Caco-2 (cell line): ENCODE measurements at regions not wholly inside any gene's neighbourhood (a gene's known extent, or its start where the extent isn't known, plus 50 kb on each side); places are given as distances from the start of the nearest gene placed in this dataset.

Source experiments
- BruUV-seq: library from RNA; stranded (reverse); fragments of 400-500 nt; replicated peaks from 2 replicates; lab custom pipeline; 2021; lab: Mats Ljungman, UMichigan
- CTCF ChIA-PET: fragments of 300-600 bp; sonication (Branson Sonifier 250); formaldehyde crosslinking; loops from one replicate; lab custom pipeline; 2022; ENCODE audit warnings: antibody characterized with exemption; lab: Charles Lee
- POLR2A ChIA-PET: fragments of 300-600 bp; sonication (Branson Sonifier 250); formaldehyde crosslinking; loops from one replicate; lab custom pipeline; 2022; ENCODE audit warnings: antibody characterized with exemption; lab: Charles Lee
- DNase-seq, 2 experiments: peaks; one replicate each; pipeline versions ENCODE4 v3.0.0 to v3.0.0-alpha.2; 2020 to 2022
- H3K27me3 ChIP-seq: replicated peaks from 2 replicates; pipeline ENCODE4 v1.6.0; 2011; ENCODE audit warnings: low read length; ENCODE audit not compliant: control insufficient read depth, insufficient read depth
- H3K36me3 ChIP-seq: 2 replicates; pipeline ENCODE4 v1.5.1; 2011; ENCODE audit warnings: low read length; ENCODE audit not compliant: control insufficient read depth, insufficient read depth
- H3K4me1 ChIP-seq: fragments of 250-450 bp; sonication (Bioruptor Pico); 2 replicates; pipeline ENCODE4 v1.5.1; 2020; ENCODE audit warnings: mild to moderate bottlenecking
- H3K4me3 ChIP-seq: 2 replicates; pipeline ENCODE4 v1.5.1; 2011; ENCODE audit warnings: low read depth, mild to moderate bottlenecking, control low read depth, low read length
- H3K9me3 ChIP-seq: fragments of 250-450 bp; sonication (Bioruptor Pico); 2 replicates; pipeline ENCODE4 v1.5.1; 2020; ENCODE audit warnings: mild to moderate bottlenecking, moderate library complexity
- H3K27ac Mint-ChIP-seq: one replicate; pipeline ENCODE4 v1.8.0; 2022; ENCODE audit warnings: mixed read lengths; ENCODE audit not compliant: unreplicated experiment
- H3K27me3 Mint-ChIP-seq: one replicate; pipeline ENCODE4 v1.8.0; 2022; ENCODE audit warnings: mixed read lengths; ENCODE audit not compliant: insufficient read depth, unreplicated experiment
- H3K36me3 Mint-ChIP-seq: one replicate; pipeline ENCODE4 v1.8.0; 2022; ENCODE audit warnings: mild to moderate bottlenecking, mixed read lengths; ENCODE audit not compliant: insufficient read depth, unreplicated experiment
- H3K4me1 Mint-ChIP-seq: one replicate; pipeline ENCODE4 v1.8.0; 2022; ENCODE audit warnings: low read depth, mixed read lengths; ENCODE audit not compliant: unreplicated experiment
- H3K4me3 Mint-ChIP-seq: one replicate; pipeline ENCODE4 v1.8.0; 2022; ENCODE audit warnings: mild to moderate bottlenecking, moderate library complexity, mixed read lengths; ENCODE audit not compliant: unreplicated experiment
- H3K9me3 Mint-ChIP-seq: one replicate; pipeline ENCODE4 v1.8.0; 2022; ENCODE audit warnings: mixed read lengths; ENCODE audit not compliant: unreplicated experiment
- intact Hi-C: fragments of 100-400 bp; cut with micrococcal nuclease; formaldehyde crosslinking; loops from one replicate; pipeline ENCODE4 v1.10.0; 2022; ENCODE audit not compliant: unreplicated experiment
- TF ChIP-seq, protein P1 (sequence below), 2 experiments: fragments of 200-600 bp in 1 of 2; IDR thresholded peaks; 1 replicate in 1 of 2; 2 replicates in 1 of 2; pipeline versions ENCODE4 v1.5.1 to v1.8.0; 2011 to 2022; ENCODE audit warnings: antibody characterized with exemption in 1 of 2, control low read depth in 1 of 2, inconsistent platforms in 1 of 2, low read depth in 1 of 2, low read length in 1 of 2, mild to moderate bottlenecking in 1 of 2, moderate library complexity in 1 of 2; ENCODE audit not compliant: insufficient read depth in 1 of 2, severe bottlenecking in 1 of 2, unreplicated experiment in 1 of 2

DNA sequence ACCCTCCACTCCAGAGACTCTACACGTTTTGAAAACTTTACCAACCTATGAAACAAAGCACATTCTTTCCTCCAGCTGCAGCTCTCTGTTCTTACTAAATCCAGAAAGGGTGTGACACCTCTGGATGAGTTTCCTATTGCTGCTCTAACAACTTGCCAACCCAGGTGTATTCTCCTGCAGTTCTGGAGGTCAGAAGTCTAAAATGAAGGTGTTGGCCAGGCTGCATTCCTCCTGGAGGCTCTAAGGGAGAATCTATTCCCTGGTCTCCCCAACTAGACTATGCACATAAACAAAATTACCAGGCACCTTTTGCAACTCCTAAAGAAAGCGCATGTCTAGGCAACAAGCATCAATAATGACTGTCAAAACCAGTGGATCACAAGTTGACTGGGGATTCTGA is 128.8 kb downstream of the NUFIP1 start:
- ChIA-PET POLR2A (no interaction called here), CTCF (no interaction called here)
- Histone ChIP-seq H3K27me3 (no peaks in the 10 kb centered on the region), H3K9me3 (no peaks in the 10 kb centered on the region), H3K4me3 (no peak overlapping the region), H3K36me3 (no peaks in the 10 kb centered on the region), H3K4me1 (peaks cover 9% of the 10 kb centered on the region)
- no TSS peak for BruUV-seq
- Mint-ChIP-seq H3K27ac (no peak overlapping the region), H3K4me1 (peaks cover 26% of the 10 kb centered on the region), H3K4me3 (no peak overlapping the region), H3K27me3 (no peaks in the 10 kb centered on the region), H3K9me3 (peaks cover 10% of the 10 kb centered on the region), H3K36me3 (no peaks in the 10 kb centered on the region)
- intact Hi-C loops, result no loop called here
- TF ChIP-seq, protein P1, sequence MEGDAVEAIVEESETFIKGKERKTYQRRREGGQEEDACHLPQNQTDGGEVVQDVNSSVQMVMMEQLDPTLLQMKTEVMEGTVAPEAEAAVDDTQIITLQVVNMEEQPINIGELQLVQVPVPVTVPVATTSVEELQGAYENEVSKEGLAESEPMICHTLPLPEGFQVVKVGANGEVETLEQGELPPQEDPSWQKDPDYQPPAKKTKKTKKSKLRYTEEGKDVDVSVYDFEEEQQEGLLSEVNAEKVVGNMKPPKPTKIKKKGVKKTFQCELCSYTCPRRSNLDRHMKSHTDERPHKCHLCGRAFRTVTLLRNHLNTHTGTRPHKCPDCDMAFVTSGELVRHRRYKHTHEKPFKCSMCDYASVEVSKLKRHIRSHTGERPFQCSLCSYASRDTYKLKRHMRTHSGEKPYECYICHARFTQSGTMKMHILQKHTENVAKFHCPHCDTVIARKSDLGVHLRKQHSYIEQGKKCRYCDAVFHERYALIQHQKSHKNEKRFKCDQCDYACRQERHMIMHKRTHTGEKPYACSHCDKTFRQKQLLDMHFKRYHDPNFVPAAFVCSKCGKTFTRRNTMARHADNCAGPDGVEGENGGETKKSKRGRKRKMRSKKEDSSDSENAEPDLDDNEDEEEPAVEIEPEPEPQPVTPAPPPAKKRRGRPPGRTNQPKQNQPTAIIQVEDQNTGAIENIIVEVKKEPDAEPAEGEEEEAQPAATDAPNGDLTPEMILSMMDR (IDR thresholded peaks at IDR 0.05; ENCODE audit: insufficient read depth in 1 of 2, low read depth in 1 of 2, low read length in 1 of 2, severe bottlenecking in 1 of 2, unreplicated experiment in 1 of 2), result no peak
- no peak for DNase-seq

DNA sequence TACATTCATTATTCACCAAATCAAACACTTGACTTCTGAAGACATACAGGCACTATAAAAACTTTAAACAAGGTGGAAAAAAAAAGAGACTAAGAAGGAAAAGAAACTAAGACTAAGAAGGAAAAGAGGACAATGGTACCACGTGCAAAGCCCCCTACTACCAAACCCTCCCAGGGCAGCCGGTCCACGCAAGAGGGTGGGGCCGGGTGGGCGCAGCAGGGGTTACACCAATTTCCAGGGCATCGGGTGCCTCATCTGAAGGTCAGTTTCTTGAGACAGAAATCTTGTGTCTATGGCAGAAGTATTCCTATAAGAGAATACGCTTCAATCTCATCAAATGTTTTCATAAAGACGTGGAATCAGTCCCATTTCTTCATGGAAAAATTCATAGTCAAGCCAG is 131.5 kb downstream of the NUFIP1 start:
- Histone ChIP-seq H3K9me3 (no peaks in the 10 kb centered on the region), H3K4me1 (peaks cover 33% of the 10 kb centered on the region), H3K27me3 (no peaks in the 10 kb centered on the region), H3K4me3 (no peak overlapping the region), H3K36me3 (no peaks in the 10 kb centered on the region)
- intact Hi-C loops, result no loop called here
- ChIA-PET POLR2A (no interaction called here), CTCF (no interaction called here)
- BruUV-seq, result no TSS peak
- no peaks in the 10 kb centered on the region for H3K27me3 Mint-ChIP-seq
- no peak for DNase-seq
- peaks cover 40% of the 10 kb centered on the region for H3K4me1 Mint-ChIP-seq
- H3K36me3 Mint-ChIP-seq, result peaks cover 7% of the 10 kb centered on the region
- no peak overlapping the region for H3K4me3 Mint-ChIP-seq
- TF ChIP-seq, protein P1 (IDR thresholded peaks at IDR 0.05; ENCODE audit: insufficient read depth in 1 of 2, low read depth in 1 of 2, low read length in 1 of 2, severe bottlenecking in 1 of 2, unreplicated experiment in 1 of 2), result no peak
- H3K27ac Mint-ChIP-seq, result no peak overlapping the region
- H3K9me3 Mint-ChIP-seq, result no peaks in the 10 kb centered on the region

DNA sequence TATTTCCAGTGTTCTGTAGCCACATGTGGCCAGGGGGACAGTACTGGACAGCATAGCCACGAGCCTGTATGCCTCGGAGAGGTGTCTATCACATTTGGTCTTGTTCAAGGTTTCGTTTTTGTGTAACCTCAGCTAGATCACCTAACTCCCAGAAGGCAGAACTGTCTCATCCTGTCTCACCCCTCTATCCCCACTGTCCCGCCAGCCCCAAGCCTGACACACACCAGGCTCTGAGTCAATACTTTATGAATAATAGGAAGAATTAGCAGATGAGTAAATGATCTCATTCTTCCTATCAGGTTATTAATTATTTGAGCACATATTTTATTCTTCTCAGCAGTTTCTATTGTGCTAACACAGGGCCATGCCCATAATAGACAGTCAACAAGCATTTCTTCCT is 132.2 kb downstream of the NUFIP1 start:
- peaks cover 40% of the 10 kb centered on the region for H3K4me1 ChIP-seq
- DNase-seq, result no peak
- H3K4me3 ChIP-seq, result no peak overlapping the region
- intact Hi-C loops, result no loop called here
- TF ChIP-seq, protein P1 (IDR thresholded peaks at IDR 0.05; ENCODE audit: insufficient read depth in 1 of 2, low read depth in 1 of 2, low read length in 1 of 2, severe bottlenecking in 1 of 2, unreplicated experiment in 1 of 2), result no peak
- H3K36me3 Mint-ChIP-seq, result peaks cover 7% of the 10 kb centered on the region
- POLR2A ChIA-PET, result no interaction called here
- peaks cover 44% of the 10 kb centered on the region for H3K4me1 Mint-ChIP-seq
- H3K36me3 ChIP-seq, result no peaks in the 10 kb centered on the region
- no peaks in the 10 kb centered on the region for H3K9me3 Mint-ChIP-seq
- no peaks in the 10 kb centered on the region for H3K27me3 Mint-ChIP-seq
- H3K27me3 ChIP-seq, result no peaks in the 10 kb centered on the region
- H3K27ac Mint-ChIP-seq, result no peak overlapping the region
- H3K4me3 Mint-ChIP-seq, result no peak overlapping the region
- BruUV-seq, result no TSS peak
- CTCF ChIA-PET, result no interaction called here
- H3K9me3 ChIP-seq, result no peaks in the 10 kb centered on the region
